ENCODE measurements at regions not wholly inside any gene's neighbourhood (a gene's known extent, or its start where the extent isn't known, plus 50 kb on each side); places are given as distances from the start of the nearest gene placed in this dataset.
A peak's percentile ranks its signal among the peaks of the same experiment; 100 is the strongest.

GRCh38 chr15:98484914-98485313, 163.4 kb upstream of the IGF1R start:
- no peak for DNase-seq

GRCh38 chr15:98485451-98485850, 162.9 kb upstream of the IGF1R start:
- no peak for DNase-seq

- no peak for DNase-seq
These were observed 154.3 kb upstream of the IGF1R start for GRCh38 chr15:98493966-98494511.

- no peak for DNase-seq
These were observed 147.1 kb upstream of the IGF1R start for GRCh38 chr15:98501192-98501591.

- no peak for DNase-seq
These were observed 146.7 kb upstream of the IGF1R start for GRCh38 chr15:98501632-98502031.

GRCh38 chr15:98503970-98504369, 144.4 kb upstream of the IGF1R start:
- no peak for DNase-seq

- DNase-seq, result no peak
These were observed 143.3 kb upstream of the IGF1R start for GRCh38 chr15:98504998-98505397.

- no peak for DNase-seq
These were observed 142.7 kb upstream of the IGF1R start for GRCh38 chr15:98505611-98506031.

- no peak for DNase-seq
These were observed 142.2 kb upstream of the IGF1R start for GRCh38 chr15:98506172-98506571.

GRCh38 chr15:98506711-98507110, 141.6 kb upstream of the IGF1R start:
- no peak for DNase-seq

- DNase-seq, result no peak
These were observed 134.8 kb upstream of the IGF1R start for GRCh38 chr15:98513428-98513986.

GRCh38 chr15:98514034-98514622, 134.2 kb upstream of the IGF1R start:
- no peak for DNase-seq

- DNase-seq, result peak; percentile 82
These were observed 129.3 kb upstream of the IGF1R start for GRCh38 chr15:98518823-98519561.

- no peak for DNase-seq
These were observed 128.4 kb upstream of the IGF1R start for GRCh38 chr15:98519767-98520550.

- DNase-seq, result no peak
These were observed 126.2 kb upstream of the IGF1R start for GRCh38 chr15:98522127-98522526.

- no peak for DNase-seq
These were observed 124.3 kb upstream of the IGF1R start for GRCh38 chr15:98523912-98524662.

GRCh38 chr15:98524838-98525660, 123.3 kb upstream of the IGF1R start:
- DNase-seq, result no peak

- DNase-seq, result no peak
These were observed 122.7 kb upstream of the IGF1R start for GRCh38 chr15:98525661-98526001.

- no peak for DNase-seq
These were observed 122.2 kb upstream of the IGF1R start for GRCh38 chr15:98526094-98526493.

- no peak for DNase-seq
These were observed 120.2 kb upstream of the IGF1R start for GRCh38 chr15:98528046-98528725.

Measured in RPMI8226 (cell line).